ENCODE measurements at regions not wholly inside any gene's neighbourhood (a gene's known extent, or its start where the extent isn't known, plus 50 kb on each side); places are given as distances from the start of the nearest gene placed in this dataset.

GRCh38 chr10:121312587-121312986 is 285.7 kb downstream of the FGFR2 start:
- TF ChIP-seq, protein P1, sequence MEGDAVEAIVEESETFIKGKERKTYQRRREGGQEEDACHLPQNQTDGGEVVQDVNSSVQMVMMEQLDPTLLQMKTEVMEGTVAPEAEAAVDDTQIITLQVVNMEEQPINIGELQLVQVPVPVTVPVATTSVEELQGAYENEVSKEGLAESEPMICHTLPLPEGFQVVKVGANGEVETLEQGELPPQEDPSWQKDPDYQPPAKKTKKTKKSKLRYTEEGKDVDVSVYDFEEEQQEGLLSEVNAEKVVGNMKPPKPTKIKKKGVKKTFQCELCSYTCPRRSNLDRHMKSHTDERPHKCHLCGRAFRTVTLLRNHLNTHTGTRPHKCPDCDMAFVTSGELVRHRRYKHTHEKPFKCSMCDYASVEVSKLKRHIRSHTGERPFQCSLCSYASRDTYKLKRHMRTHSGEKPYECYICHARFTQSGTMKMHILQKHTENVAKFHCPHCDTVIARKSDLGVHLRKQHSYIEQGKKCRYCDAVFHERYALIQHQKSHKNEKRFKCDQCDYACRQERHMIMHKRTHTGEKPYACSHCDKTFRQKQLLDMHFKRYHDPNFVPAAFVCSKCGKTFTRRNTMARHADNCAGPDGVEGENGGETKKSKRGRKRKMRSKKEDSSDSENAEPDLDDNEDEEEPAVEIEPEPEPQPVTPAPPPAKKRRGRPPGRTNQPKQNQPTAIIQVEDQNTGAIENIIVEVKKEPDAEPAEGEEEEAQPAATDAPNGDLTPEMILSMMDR (conservative IDR thresholded peaks at IDR 0.05; ENCODE audit: low read length): no peak
- TF ChIP-seq EZH2phosphoT487 (IDR thresholded peaks at IDR 0.05; ENCODE audit: borderline replicate concordance): no peak
